Tibial nerve (tissue), 4 donors: ENCODE measurements at regions not wholly inside any gene's neighbourhood (a gene's known extent, or its start where the extent isn't known, plus 50 kb on each side); places are given as distances from the start of the nearest gene placed in this dataset.

ENCODE experiments used
- DNase-seq, 2 donors: peaks; one replicate each; pipeline ENCODE4 v3.0.0-alpha.2; 2019; ENCODE audit warnings: low spot score in 2 of 2
- H3K27ac ChIP-seq, 4 donors: fragments of 200-600 bp; sonication (generic) in 3 of 4; one replicate each; pipeline ENCODE4 v1.5.1; 2017 to 2019; ENCODE audit warnings: mild to moderate bottlenecking in 1 of 4
- H3K27me3 ChIP-seq, 2 donors: fragments of 200-600 bp; sonication (generic) in 1 of 2; one replicate each; pipeline versions ENCODE4 v1.5.1 to v1.6.0; 2017 to 2019
- H3K36me3 ChIP-seq, 3 donors: fragments of 200-600 bp; sonication (generic); one replicate each; pipeline ENCODE4 v1.5.1; 2018 to 2019
- H3K4me1 ChIP-seq, 4 donors: fragments of 200-600 bp; sonication (generic) in 3 of 4; one replicate each; pipeline ENCODE4 v1.5.1; 2017 to 2019
- H3K4me3 ChIP-seq, 4 donors: fragments of 200-600 bp; sonication (generic) in 3 of 4; one replicate each; pipeline ENCODE4 v1.5.1; 2017 to 2019; ENCODE audit warnings: mild to moderate bottlenecking in 1 of 4, moderate library complexity in 1 of 4
- H3K9me3 ChIP-seq, 4 donors: fragments of 200-600 bp; sonication (generic) in 3 of 4; one replicate each; pipeline ENCODE4 v1.5.1; 2017 to 2019
- EP300 ChIP-seq, 2 donors: sonication (generic); formaldehyde crosslinking; IDR thresholded peaks; one replicate each; pipeline ENCODE4 v1.6.1; 2017; ENCODE audit warnings: antibody characterized with exemption in 2 of 2, mild to moderate bottlenecking in 1 of 2
- POLR2A ChIP-seq, 2 donors: fragments of 450-650 bp; IDR thresholded peaks; one replicate each; pipeline ENCODE4 v1.6.1; 2017; ENCODE audit warnings: antibody characterized with exemption in 2 of 2, mild to moderate bottlenecking in 2 of 2, moderate library complexity in 2 of 2
- WGBS, 2 donors: methylation state at CpG; one replicate each; pipeline ENCODE4 v1.1.5; 2018; 5-methylcytosine and 5-hydroxymethylcytosine counted together
- TF ChIP-seq, protein P1 (sequence below), 5 experiments: fragments of 200-600 bp in 3 of 5; fragments of 450-650 bp in 2 of 5; sonication (generic) in 3 of 5; IDR thresholded peaks; one replicate each; pipeline ENCODE4 v1.5.1; 2016 to 2019; ENCODE audit warnings: antibody characterized with exemption in 5 of 5, mild to moderate bottlenecking in 3 of 5, moderate library complexity in 2 of 5

DNA sequence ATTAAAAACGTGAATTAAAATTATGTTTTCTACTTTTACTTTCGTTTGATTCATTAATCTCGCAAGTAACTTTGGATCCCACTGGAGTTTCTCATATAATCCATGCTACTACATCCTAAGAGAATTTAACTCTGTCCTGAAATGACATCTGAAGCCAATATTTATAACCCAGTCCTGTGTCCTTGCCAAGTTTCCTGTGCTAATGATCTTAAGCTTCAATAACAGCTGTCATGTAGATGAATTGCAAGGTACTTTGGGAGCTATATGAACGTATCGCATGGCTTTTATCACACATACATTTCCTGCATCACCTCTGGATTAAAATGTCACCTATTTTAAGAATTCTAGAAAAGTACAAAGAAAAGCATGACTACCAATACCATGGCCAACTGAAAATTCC is 833.8 kb upstream of the CITED2 start:
- 60 to 61% methylated on average over 5 of the region's 5 CpGs for WGBS, 2 donors
- no peak overlapping the region for H3K4me3 ChIP-seq
- no peak for TF ChIP-seq EP300 (IDR thresholded peaks at IDR 0.05)
- TF ChIP-seq POLR2A (IDR thresholded peaks at IDR 0.05): no peak
- TF ChIP-seq, protein P1, sequence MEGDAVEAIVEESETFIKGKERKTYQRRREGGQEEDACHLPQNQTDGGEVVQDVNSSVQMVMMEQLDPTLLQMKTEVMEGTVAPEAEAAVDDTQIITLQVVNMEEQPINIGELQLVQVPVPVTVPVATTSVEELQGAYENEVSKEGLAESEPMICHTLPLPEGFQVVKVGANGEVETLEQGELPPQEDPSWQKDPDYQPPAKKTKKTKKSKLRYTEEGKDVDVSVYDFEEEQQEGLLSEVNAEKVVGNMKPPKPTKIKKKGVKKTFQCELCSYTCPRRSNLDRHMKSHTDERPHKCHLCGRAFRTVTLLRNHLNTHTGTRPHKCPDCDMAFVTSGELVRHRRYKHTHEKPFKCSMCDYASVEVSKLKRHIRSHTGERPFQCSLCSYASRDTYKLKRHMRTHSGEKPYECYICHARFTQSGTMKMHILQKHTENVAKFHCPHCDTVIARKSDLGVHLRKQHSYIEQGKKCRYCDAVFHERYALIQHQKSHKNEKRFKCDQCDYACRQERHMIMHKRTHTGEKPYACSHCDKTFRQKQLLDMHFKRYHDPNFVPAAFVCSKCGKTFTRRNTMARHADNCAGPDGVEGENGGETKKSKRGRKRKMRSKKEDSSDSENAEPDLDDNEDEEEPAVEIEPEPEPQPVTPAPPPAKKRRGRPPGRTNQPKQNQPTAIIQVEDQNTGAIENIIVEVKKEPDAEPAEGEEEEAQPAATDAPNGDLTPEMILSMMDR (IDR thresholded peaks at IDR 0.05): no peak
- H3K9me3 ChIP-seq: no peaks in the 10 kb centered on the region
- H3K4me1 ChIP-seq: no peaks in the 10 kb centered on the region
- H3K27ac ChIP-seq: no peak overlapping the region
- H3K27me3 ChIP-seq: no peaks in the 10 kb centered on the region
- no peaks in the 10 kb centered on the region for H3K36me3 ChIP-seq
- DNase-seq: no peak

DNA sequence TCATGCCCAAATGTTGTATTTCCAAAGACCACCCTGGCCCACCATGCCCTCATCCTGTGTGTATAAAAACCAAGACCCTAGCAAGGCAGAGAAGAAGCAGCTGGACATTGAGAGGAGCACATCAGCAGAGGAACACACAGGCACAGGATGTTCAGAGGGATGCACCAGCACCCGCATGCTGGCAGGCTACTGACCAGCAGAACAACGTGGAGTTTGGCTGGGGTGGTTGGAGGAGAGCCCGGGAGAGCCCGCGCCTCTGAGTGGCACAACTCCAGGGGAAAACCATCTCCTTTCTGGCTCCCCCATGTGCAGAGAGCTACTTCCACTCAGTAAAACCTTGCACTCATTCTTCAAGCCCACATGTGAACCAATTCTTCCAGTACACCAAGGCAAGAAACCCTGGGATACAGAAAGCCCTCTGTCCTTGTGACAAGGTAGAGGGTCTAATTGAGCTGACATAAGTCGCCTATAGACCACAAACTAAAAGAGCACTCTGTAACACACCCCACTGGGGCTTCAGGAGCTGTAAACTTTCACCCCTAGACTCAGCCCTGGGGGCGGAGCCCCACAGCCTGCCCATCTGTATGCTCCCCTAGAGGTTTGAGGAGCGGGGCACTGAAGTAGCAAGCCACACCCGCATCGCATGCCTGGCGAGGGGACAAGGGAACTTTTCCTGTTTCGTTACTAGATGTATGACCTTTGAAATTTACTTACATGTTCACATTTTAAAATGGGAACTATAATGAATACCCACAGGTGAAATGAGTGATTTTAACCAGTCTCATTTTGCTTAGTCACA is 831.5 kb upstream of the CITED2 start:
- no peak for TF ChIP-seq POLR2A (IDR thresholded peaks at IDR 0.05)
- TF ChIP-seq EP300 (IDR thresholded peaks at IDR 0.05): no peak
- TF ChIP-seq, protein P1 (IDR thresholded peaks at IDR 0.05): no peak
- no peaks in the 10 kb centered on the region for H3K27me3 ChIP-seq
- no peaks in the 10 kb centered on the region for H3K36me3 ChIP-seq
- H3K4me1 ChIP-seq: no peaks in the 10 kb centered on the region
- WGBS, 2 donors: 86 to 90% methylated on average over 12 of the region's 12 CpGs
- no peak overlapping the region for H3K27ac ChIP-seq
- no peak overlapping the region for H3K4me3 ChIP-seq
- DNase-seq: no peak
- no peaks in the 10 kb centered on the region for H3K9me3 ChIP-seq

GRCh38 chr6:140204154-140204553 is 829.7 kb upstream of the CITED2 start:
- H3K9me3 ChIP-seq: no peaks in the 10 kb centered on the region
- H3K36me3 ChIP-seq: no peaks in the 10 kb centered on the region
- no peaks in the 10 kb centered on the region for H3K4me1 ChIP-seq
- no peak overlapping the region for H3K4me3 ChIP-seq
- no peak for TF ChIP-seq EP300 (IDR thresholded peaks at IDR 0.05)
- DNase-seq: no peak
- H3K27ac ChIP-seq: no peak overlapping the region
- no peaks in the 10 kb centered on the region for H3K27me3 ChIP-seq

GRCh38 chr6:140203661-140204147 is 829.3 kb upstream of the CITED2 start:
- Histone ChIP-seq H3K27me3 (no peaks in the 10 kb centered on the region), H3K36me3 (no peaks in the 10 kb centered on the region), H3K27ac (no peak overlapping the region), H3K4me1 (no peaks in the 10 kb centered on the region), H3K9me3 (no peaks in the 10 kb centered on the region), H3K4me3 (no peak overlapping the region)
- no peak for DNase-seq
- TF ChIP-seq, protein P1 (IDR thresholded peaks at IDR 0.05): no peak
- no peak for TF ChIP-seq EP300 (IDR thresholded peaks at IDR 0.05)
- no peak for TF ChIP-seq POLR2A (IDR thresholded peaks at IDR 0.05)
- WGBS, 2 donors: 60 to 64% methylated on average over 2 of the region's 2 CpGs

GRCh38 chr6:140202964-140203515 is 828.6 kb upstream of the CITED2 start:
- H3K9me3 ChIP-seq: no peaks in the 10 kb centered on the region
- H3K27me3 ChIP-seq: no peaks in the 10 kb centered on the region
- no peaks in the 10 kb centered on the region for H3K36me3 ChIP-seq
- DNase-seq: no peak
- 69 to 79% methylated on average over 2 of the region's 2 CpGs for WGBS, 2 donors
- TF ChIP-seq POLR2A (IDR thresholded peaks at IDR 0.05) (no peak), EP300 (IDR thresholded peaks at IDR 0.05) (no peak)
- TF ChIP-seq, protein P1 (IDR thresholded peaks at IDR 0.05): no peak
- H3K4me3 ChIP-seq: no peak overlapping the region
- H3K27ac ChIP-seq: no peak overlapping the region
- no peaks in the 10 kb centered on the region for H3K4me1 ChIP-seq
